GM13977 (cell line): ENCODE measurements at regions not wholly inside any gene's neighbourhood (a gene's known extent, or its start where the extent isn't known, plus 50 kb on each side); places are given as distances from the start of the nearest gene placed in this dataset.

Source experiments
- DNase-seq: peaks from one replicate; pipeline ENCODE4 v3.0.0; 2012; ENCODE audit warnings: low spot score
- in situ Hi-C: fragments of 300-500 bp; cut with MboI; formaldehyde crosslinking; loops from one replicate; pipeline ENCODE4 v1.12.0; 2022; ENCODE audit warnings: low sequenced_read_pairs, low pct_unique_long_range_greater_than_20kb, mixed read lengths, inconsistent platforms; ENCODE audit not compliant: unreplicated experiment
- TF ChIP-seq, protein P1 (sequence below): IDR thresholded peaks from 2 replicates; pipeline ENCODE4 v1.5.1; 2012; ENCODE audit warnings: mild to moderate bottlenecking, control low read depth; ENCODE audit not compliant: insufficient read depth; ENCODE audit errors: extremely low read depth, missing control alignments

DNA sequence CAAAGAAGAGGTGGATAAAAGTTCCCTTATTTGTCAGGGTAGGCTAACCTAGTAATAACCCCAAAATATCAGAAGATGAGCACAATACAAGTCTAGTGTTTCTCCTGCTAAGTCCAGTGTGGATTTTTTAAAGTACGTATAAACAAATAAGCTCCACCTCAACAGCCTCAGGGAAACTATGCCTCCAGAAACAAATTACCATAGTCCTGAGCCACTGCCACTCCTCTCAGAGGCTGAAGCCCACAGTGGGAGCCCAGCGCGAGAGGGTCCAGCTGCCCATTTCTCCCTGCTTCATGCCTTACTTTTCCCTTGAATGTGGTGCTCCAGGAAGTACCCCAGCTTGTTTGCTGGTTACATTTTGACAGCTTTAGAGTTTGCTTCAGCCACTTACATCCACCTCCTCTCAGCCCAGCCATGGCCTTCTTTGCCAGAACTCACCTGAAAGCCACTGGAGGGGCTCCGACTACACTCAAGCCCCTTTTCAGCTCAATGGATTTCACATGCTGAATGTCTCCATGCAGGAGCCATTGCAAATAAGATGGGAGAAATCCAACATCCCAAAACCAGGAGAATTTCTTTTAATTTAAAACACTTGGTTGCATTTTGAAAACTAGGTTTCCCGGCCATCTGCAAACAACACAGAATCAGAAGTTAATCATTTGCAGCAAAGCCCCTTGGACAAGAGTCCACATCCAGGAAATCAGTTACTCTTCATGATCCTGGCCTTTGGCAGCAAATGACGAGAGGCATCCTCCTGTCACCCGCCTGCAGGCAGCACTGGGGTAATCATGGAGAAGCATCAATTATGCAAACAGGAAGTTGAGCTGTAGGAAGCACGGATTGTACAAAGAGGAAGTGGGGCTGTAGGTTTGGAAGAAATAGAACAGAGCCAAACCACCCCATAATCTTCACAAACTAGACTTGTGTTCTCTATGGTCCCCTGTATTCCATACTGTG, 138.1 kb downstream of the HERPUD2 start:
- no peak for DNase-seq
- TF ChIP-seq, protein P1, sequence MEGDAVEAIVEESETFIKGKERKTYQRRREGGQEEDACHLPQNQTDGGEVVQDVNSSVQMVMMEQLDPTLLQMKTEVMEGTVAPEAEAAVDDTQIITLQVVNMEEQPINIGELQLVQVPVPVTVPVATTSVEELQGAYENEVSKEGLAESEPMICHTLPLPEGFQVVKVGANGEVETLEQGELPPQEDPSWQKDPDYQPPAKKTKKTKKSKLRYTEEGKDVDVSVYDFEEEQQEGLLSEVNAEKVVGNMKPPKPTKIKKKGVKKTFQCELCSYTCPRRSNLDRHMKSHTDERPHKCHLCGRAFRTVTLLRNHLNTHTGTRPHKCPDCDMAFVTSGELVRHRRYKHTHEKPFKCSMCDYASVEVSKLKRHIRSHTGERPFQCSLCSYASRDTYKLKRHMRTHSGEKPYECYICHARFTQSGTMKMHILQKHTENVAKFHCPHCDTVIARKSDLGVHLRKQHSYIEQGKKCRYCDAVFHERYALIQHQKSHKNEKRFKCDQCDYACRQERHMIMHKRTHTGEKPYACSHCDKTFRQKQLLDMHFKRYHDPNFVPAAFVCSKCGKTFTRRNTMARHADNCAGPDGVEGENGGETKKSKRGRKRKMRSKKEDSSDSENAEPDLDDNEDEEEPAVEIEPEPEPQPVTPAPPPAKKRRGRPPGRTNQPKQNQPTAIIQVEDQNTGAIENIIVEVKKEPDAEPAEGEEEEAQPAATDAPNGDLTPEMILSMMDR, result no peak
- in situ Hi-C loops, result no loop called here

- no peak for DNase-seq
- in situ Hi-C loops, result no loop called here
- TF ChIP-seq, protein P1, result no peak
Observed at GRCh38 chr7:35555934-35556333, 139.0 kb downstream of the HERPUD2 start.

GRCh38 chr7:35555386-35555785, 139.5 kb downstream of the HERPUD2 start:
- TF ChIP-seq, protein P1, result no peak
- in situ Hi-C loops, result no loop called here
- DNase-seq, result no peak

DNA sequence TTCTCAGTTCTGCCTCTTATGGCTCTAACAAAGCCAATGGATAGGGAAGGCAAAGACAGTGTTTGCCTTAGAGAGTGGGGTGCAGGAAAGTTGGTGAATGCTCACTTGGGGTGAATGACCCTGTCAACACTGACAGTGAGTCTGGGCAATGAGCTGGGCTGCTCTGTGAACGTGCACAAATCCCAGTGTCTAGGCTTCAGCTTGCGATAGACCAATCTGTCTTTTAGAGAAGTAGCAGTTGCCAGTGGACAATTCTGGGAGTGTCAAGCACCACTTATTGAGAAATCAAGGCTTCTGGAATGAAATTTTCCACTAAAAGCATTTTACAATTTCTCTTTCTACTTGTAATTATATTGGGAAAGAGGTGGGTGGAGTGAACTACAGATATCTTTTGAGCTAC, 141.4 kb downstream of the HERPUD2 start:
- in situ Hi-C loops, result no loop called here
- TF ChIP-seq, protein P1, result no peak
- DNase-seq, result no peak

GRCh38 chr7:35552691-35553090, 142.2 kb downstream of the HERPUD2 start:
- in situ Hi-C loops, result no loop called here
- DNase-seq, result no peak
- TF ChIP-seq, protein P1, result no peak

DNA sequence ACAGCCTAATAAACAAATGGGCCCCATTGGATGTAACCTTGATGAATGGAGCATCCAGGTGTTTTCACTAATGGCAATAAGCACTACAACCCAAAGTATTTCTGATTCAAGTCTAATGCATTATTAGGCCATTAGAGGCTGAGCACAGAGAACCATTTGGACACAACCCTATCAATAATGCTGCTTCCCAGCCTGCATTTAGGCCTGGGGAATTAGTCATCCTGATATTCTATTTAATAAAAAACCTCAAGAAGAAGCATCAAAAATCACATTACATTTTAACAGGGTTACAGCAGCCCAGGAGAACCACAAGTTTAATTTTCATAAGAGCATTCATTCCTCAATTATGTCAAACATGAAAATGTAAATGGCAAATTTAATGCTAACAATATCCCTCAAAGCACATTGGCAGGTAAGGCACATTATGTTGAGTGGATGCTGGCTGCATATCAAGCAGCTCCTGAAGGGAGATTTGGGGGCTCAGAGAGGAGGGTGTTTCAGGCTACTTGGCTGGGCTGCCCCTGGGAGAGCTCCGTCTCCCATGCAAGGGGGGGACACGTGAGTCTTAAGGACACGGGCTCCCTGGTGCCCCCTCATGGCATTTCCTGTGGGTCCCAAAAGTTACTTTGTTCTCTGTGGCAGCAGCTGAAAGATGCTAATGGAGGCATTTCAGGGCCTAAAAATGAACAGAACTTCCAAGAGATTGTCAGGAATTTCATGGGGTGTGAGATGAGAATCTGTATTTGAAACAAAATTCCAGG, 143.4 kb downstream of the HERPUD2 start:
- no peak for DNase-seq
- TF ChIP-seq, protein P1, result no peak
- in situ Hi-C loops, result no loop called here
